HCT116 (cell line): ENCODE measurements at regions not wholly inside any gene's neighbourhood (a gene's known extent, or its start where the extent isn't known, plus 50 kb on each side); places are given as distances from the start of the nearest gene placed in this dataset.

Experiments
- CEBPB ChIP-seq: IDR thresholded peaks from 2 replicates; pipeline ENCODE4 v1.6.1; 2012; ENCODE audit warnings: low read depth
- EGR1 ChIP-seq: IDR thresholded peaks from 2 replicates; pipeline ENCODE4 v1.6.1; 2012; ENCODE audit warnings: low read depth
- EZH2 ChIP-seq: fragments of 200-600 bp; sonication (generic); IDR thresholded peaks from 2 replicates; pipeline ENCODE4 v1.6.1; 2017; ENCODE audit warnings: antibody characterized with exemption, mixed run types
- EZH2phosphoT487 ChIP-seq: fragments of 200-600 bp; IDR thresholded peaks from 2 replicates; pipeline ENCODE4 v1.6.1; 2018; ENCODE audit warnings: antibody characterized with exemption, borderline replicate concordance
- FOSL1 ChIP-seq: IDR thresholded peaks from 2 replicates; pipeline ENCODE4 v1.6.1; 2012; ENCODE audit warnings: low read depth
- JUND ChIP-seq: IDR thresholded peaks from 2 replicates; pipeline ENCODE4 v1.6.1; 2012
- POLR2A ChIP-seq: IDR thresholded peaks from 2 replicates; pipeline ENCODE4 v1.7.0; 2011; ENCODE audit warnings: borderline replicate concordance; ENCODE audit not compliant: insufficient read depth, insufficient read length; ENCODE audit errors: extremely low read depth
- RAD21 ChIP-seq: IDR thresholded peaks from 2 replicates; pipeline ENCODE4 v1.6.1; 2012; ENCODE audit warnings: low read depth, mild to moderate bottlenecking
- SP1 ChIP-seq: IDR thresholded peaks from 2 replicates; pipeline ENCODE4 v1.6.1; 2012; ENCODE audit warnings: low read depth
- YY1 ChIP-seq: IDR thresholded peaks from 2 replicates; pipeline ENCODE4 v1.6.1; 2011; ENCODE audit warnings: low read length, low read depth, moderate library complexity, mild to moderate bottlenecking; ENCODE audit not compliant: insufficient replicate concordance; ENCODE audit errors: extremely low read depth
- ZNF274 ChIP-seq: fragments of 200-500 bp; sonication (Bioruptor generic); IDR thresholded peaks from 2 replicates; pipeline ENCODE4 v1.6.1; 2014; ENCODE audit warnings: mild to moderate bottlenecking, low read depth, low read length, inconsistent platforms
- TF ChIP-seq, protein P1 (sequence below), 3 experiments: fragments of 200-600 bp in 1 of 3; sonication (generic) in 1 of 3; IDR thresholded peaks in 2 of 3; conservative IDR thresholded peaks in 1 of 3; 2 replicates each; pipeline ENCODE4 v1.5.1; 2012 to 2017; ENCODE audit warnings: low read depth in 2 of 3, low read length in 2 of 3, antibody characterized with exemption in 1 of 3, borderline replicate concordance in 1 of 3, control low read depth in 1 of 3, mild to moderate bottlenecking in 1 of 3, mixed read lengths in 1 of 3, mixed run types in 1 of 3, moderate library complexity in 1 of 3; ENCODE audit not compliant: insufficient read depth in 1 of 3
- TF ChIP-seq, protein P2 (sequence below): IDR thresholded peaks from 2 replicates; pipeline ENCODE4 v1.6.1; 2012; ENCODE audit warnings: low read depth

DNA sequence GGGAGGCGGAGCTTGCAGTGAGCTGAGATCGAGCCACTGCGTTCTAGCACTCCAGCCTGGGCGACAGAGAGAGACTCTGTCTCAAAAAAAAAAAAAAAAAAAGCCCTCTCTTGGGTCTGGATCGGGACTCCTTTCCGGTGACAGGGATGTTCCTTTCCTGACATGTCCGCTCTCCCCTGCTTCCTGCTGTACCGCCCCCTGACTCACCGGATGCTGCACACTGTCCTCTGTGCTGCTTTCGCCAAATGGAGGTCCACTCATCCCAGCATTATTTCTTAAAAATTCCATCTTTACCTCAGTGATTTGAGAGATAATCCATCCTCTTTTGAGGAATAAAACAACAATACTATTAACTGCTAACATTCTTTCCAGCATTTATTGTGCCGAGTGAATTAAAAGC is 113.8 kb upstream of the EEPD1 start:
- TF ChIP-seq, protein P1, sequence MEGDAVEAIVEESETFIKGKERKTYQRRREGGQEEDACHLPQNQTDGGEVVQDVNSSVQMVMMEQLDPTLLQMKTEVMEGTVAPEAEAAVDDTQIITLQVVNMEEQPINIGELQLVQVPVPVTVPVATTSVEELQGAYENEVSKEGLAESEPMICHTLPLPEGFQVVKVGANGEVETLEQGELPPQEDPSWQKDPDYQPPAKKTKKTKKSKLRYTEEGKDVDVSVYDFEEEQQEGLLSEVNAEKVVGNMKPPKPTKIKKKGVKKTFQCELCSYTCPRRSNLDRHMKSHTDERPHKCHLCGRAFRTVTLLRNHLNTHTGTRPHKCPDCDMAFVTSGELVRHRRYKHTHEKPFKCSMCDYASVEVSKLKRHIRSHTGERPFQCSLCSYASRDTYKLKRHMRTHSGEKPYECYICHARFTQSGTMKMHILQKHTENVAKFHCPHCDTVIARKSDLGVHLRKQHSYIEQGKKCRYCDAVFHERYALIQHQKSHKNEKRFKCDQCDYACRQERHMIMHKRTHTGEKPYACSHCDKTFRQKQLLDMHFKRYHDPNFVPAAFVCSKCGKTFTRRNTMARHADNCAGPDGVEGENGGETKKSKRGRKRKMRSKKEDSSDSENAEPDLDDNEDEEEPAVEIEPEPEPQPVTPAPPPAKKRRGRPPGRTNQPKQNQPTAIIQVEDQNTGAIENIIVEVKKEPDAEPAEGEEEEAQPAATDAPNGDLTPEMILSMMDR (IDR thresholded peaks at IDR 0.05 in 2 of 3, conservative IDR thresholded peaks at IDR 0.05 in 1 of 3; ENCODE audit: borderline replicate concordance in 1 of 3, insufficient read depth in 1 of 3, low read depth in 2 of 3, low read length in 2 of 3): no peak
- no peak for TF ChIP-seq EZH2phosphoT487
- TF ChIP-seq EGR1: no peak
- TF ChIP-seq, protein P2, sequence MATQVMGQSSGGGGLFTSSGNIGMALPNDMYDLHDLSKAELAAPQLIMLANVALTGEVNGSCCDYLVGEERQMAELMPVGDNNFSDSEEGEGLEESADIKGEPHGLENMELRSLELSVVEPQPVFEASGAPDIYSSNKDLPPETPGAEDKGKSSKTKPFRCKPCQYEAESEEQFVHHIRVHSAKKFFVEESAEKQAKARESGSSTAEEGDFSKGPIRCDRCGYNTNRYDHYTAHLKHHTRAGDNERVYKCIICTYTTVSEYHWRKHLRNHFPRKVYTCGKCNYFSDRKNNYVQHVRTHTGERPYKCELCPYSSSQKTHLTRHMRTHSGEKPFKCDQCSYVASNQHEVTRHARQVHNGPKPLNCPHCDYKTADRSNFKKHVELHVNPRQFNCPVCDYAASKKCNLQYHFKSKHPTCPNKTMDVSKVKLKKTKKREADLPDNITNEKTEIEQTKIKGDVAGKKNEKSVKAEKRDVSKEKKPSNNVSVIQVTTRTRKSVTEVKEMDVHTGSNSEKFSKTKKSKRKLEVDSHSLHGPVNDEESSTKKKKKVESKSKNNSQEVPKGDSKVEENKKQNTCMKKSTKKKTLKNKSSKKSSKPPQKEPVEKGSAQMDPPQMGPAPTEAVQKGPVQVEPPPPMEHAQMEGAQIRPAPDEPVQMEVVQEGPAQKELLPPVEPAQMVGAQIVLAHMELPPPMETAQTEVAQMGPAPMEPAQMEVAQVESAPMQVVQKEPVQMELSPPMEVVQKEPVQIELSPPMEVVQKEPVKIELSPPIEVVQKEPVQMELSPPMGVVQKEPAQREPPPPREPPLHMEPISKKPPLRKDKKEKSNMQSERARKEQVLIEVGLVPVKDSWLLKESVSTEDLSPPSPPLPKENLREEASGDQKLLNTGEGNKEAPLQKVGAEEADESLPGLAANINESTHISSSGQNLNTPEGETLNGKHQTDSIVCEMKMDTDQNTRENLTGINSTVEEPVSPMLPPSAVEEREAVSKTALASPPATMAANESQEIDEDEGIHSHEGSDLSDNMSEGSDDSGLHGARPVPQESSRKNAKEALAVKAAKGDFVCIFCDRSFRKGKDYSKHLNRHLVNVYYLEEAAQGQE: no peak
- TF ChIP-seq FOSL1: no peak
- no peak for TF ChIP-seq POLR2A
- no peak for TF ChIP-seq RAD21
- TF ChIP-seq EZH2: no peak
- TF ChIP-seq JUND: no peak
- no peak for TF ChIP-seq SP1
- TF ChIP-seq CEBPB: no peak
- TF ChIP-seq YY1: no peak
- TF ChIP-seq ZNF274: no peak
